ENCODE measurements at regions not wholly inside any gene's neighbourhood (a gene's known extent, or its start where the extent isn't known, plus 50 kb on each side); places are given as distances from the start of the nearest gene placed in this dataset.
A peak's percentile ranks its signal among the peaks of the same experiment; 100 is the strongest.

DNA sequence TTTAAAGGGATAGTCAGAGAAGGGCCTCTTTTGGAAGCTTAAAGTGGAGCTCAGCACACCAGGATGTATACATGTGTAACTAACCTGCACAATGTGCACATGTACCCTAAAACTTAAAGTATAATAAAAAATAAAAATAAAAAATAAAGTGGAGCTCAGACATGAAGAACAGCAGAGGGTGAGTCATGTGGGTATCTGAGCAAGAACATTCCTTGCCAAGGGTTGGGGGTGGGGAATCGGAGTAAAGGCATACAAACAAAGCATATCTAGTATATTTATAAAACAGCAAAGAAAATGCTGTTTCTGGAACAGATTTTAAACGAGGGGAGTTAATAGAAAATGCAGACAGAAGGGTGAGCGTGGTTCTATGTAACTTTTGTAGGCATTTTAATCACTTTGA is 562.6 kb upstream of the ANO3 start:
- DNase-seq (ENCODE audit: low read depth, low spot score): peak; percentile 37
- TF ChIP-seq, protein P1, sequence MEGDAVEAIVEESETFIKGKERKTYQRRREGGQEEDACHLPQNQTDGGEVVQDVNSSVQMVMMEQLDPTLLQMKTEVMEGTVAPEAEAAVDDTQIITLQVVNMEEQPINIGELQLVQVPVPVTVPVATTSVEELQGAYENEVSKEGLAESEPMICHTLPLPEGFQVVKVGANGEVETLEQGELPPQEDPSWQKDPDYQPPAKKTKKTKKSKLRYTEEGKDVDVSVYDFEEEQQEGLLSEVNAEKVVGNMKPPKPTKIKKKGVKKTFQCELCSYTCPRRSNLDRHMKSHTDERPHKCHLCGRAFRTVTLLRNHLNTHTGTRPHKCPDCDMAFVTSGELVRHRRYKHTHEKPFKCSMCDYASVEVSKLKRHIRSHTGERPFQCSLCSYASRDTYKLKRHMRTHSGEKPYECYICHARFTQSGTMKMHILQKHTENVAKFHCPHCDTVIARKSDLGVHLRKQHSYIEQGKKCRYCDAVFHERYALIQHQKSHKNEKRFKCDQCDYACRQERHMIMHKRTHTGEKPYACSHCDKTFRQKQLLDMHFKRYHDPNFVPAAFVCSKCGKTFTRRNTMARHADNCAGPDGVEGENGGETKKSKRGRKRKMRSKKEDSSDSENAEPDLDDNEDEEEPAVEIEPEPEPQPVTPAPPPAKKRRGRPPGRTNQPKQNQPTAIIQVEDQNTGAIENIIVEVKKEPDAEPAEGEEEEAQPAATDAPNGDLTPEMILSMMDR (IDR thresholded peaks at IDR 0.05; ENCODE audit: low read depth, low read length): no peak
- no peak overlapping the region for H3K4me3 ChIP-seq (ENCODE audit: low read depth, low read length)
- in situ Hi-C loops (cut with HindIII; ENCODE audit: low sequenced_read_pairs): no loop called here

- H3K4me3 ChIP-seq (ENCODE audit: low read depth, low read length): no peak overlapping the region
- no peak for DNase-seq (ENCODE audit: low read depth, low spot score)
- in situ Hi-C loops (cut with HindIII; ENCODE audit: low sequenced_read_pairs): no loop called here
- TF ChIP-seq, protein P1 (IDR thresholded peaks at IDR 0.05; ENCODE audit: low read depth, low read length): no peak
Measured at GRCh38 chr11:25771605-25772004, 560.3 kb upstream of the ANO3 start.

DNA sequence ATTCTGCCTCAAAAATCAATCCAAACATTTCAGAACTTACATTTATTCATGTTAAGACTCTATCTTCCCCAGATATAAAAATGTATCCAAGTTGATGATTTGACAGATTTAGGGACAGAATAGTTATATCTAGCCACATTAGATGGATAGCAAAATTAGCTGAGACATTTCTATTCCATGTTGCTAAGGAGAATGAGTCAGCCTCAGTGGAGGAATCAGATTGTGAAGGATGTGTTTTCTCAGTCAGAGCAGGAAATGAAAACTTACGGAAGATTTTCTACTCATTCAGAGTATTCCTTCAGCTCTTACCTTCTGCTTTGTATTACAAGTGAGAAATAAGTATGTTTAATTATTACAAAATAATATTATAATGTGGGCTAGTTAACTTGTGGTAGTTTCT is 556.3 kb upstream of the ANO3 start:
- H3K4me3 ChIP-seq (ENCODE audit: low read depth, low read length): no peak overlapping the region
- DNase-seq (ENCODE audit: low read depth, low spot score): peak; percentile 2
- TF ChIP-seq, protein P1 (IDR thresholded peaks at IDR 0.05; ENCODE audit: low read depth, low read length): no peak
- in situ Hi-C loops (cut with HindIII; ENCODE audit: low sequenced_read_pairs): no loop called here

DNA sequence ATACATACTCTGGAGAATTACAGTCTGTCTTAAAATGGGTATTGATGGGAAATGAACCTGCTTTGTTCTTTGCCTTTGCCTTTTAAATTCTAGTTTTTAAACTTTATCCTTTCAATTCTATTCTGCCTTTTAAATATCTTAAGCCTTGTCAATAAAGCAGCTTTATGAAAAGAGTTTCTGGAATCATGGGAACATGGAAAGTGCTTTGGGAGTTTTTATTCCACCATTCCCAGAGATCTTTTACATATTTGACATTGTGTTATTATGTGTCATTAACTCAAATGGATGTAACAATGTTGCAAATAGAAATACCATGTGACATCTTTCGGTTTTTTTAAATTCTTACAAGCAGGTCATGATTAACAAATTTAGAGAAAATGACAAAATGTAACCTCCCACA is 555.7 kb upstream of the ANO3 start:
- no peak for DNase-seq (ENCODE audit: low read depth, low spot score)

DNA sequence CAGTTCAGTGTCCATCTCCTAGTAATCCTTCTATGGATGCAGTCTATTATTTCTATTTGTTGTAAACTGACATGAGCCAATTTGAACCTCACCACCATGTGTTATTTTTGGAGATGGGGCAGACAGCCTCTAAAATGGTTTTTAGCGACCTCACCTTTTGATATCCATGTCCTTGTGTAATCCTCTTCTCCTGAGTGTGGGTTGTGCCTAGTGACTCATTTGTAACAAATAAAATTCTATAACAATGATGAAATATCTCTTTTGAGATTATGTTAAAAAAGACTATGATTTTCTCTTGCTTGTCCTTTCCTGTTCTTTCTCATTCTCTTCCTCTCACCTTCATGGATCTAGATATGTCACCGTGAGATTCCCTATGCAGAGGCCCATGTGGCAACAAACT is 554.6 kb upstream of the ANO3 start:
- in situ Hi-C loops (cut with HindIII; ENCODE audit: low sequenced_read_pairs): no loop called here
- TF ChIP-seq, protein P1 (IDR thresholded peaks at IDR 0.05; ENCODE audit: low read depth, low read length): no peak
- H3K4me3 ChIP-seq (ENCODE audit: low read depth, low read length): no peak overlapping the region
- DNase-seq (ENCODE audit: low read depth, low spot score): no peak

More for the DNA sequence above, 555.7 kb upstream of the ANO3 start:
- in situ Hi-C loops (cut with HindIII; ENCODE audit: low sequenced_read_pairs): no loop called here
- no peak overlapping the region for H3K4me3 ChIP-seq (ENCODE audit: low read depth, low read length)
- TF ChIP-seq, protein P1 (IDR thresholded peaks at IDR 0.05; ENCODE audit: low read depth, low read length): no peak

GRCh38 chr11:25779033-25779432 is 552.9 kb upstream of the ANO3 start:
- no peak overlapping the region for H3K4me3 ChIP-seq (ENCODE audit: low read depth, low read length)
- no peak for DNase-seq (ENCODE audit: low read depth, low spot score)
- in situ Hi-C loops (cut with HindIII; ENCODE audit: low sequenced_read_pairs): no loop called here
- TF ChIP-seq, protein P1 (IDR thresholded peaks at IDR 0.05; ENCODE audit: low read depth, low read length): no peak

- H3K4me3 ChIP-seq (ENCODE audit: low read depth, low read length): no peak overlapping the region
- DNase-seq (ENCODE audit: low read depth, low spot score): no peak
- TF ChIP-seq, protein P1 (IDR thresholded peaks at IDR 0.05; ENCODE audit: low read depth, low read length): no peak
- in situ Hi-C loops (cut with HindIII; ENCODE audit: low sequenced_read_pairs): no loop called here
Measured at GRCh38 chr11:25787416-25787815, 544.5 kb upstream of the ANO3 start.

Measured in astrocyte of the spinal cord (primary cell).